Body of pancreas (tissue), 4 donors: ENCODE measurements at regions not wholly inside any gene's neighbourhood (a gene's known extent, or its start where the extent isn't known, plus 50 kb on each side); places are given as distances from the start of the nearest gene placed in this dataset.

Experiments
- ATAC-seq: fragments of 150-250 bp; one replicate; pipeline ENCODE4 v1.9.1; 2016
- DNase-seq, 4 donors: peaks; one replicate each; pipeline ENCODE4 v3.0.0-alpha.2; 2019
- H3K27ac ChIP-seq, 4 donors: fragments of 200-600 bp; sonication (generic); 1 replicate in 3 of 4; 2 replicates in 1 of 4; pipeline versions ENCODE4 v1.5.1 to v1.6.1; 2016 to 2019; ENCODE audit warnings: mild to moderate bottlenecking in 1 of 4, mixed read lengths in 1 of 4, moderate library complexity in 1 of 4
- H3K27me3 ChIP-seq, 2 donors: fragments of 200-600 bp; sonication (generic); one replicate each; pipeline ENCODE4 v1.6.0; 2016; ENCODE audit warnings: mild to moderate bottlenecking in 1 of 2
- H3K36me3 ChIP-seq, 2 donors: fragments of 200-600 bp; sonication (generic); replicated peaks in 1 of 2; 2 replicates each; pipeline ENCODE4 v1.5.1; 2016; ENCODE audit warnings: low read depth in 2 of 2; ENCODE audit not compliant: insufficient read depth in 1 of 2
- H3K4me1 ChIP-seq: fragments of 200-600 bp; sonication (generic); one replicate; pipeline ENCODE4 v1.6.0; 2016
- H3K4me3 ChIP-seq, 2 donors: fragments of 200-600 bp; sonication (generic); 1 replicate in 1 of 2; 2 replicates in 1 of 2; pipeline ENCODE4 v1.5.1; 2016 to 2019
- H3K9me3 ChIP-seq, 3 donors: fragments of 200-600 bp; sonication (generic); 1 replicate in 2 of 3; 2 replicates in 1 of 3; pipeline ENCODE4 v1.5.1; 2016
- POLR2A ChIP-seq, 3 donors: fragments of 450-650 bp; IDR thresholded peaks; one replicate each; pipeline ENCODE4 v1.6.1; 2016; ENCODE audit warnings: antibody characterized with exemption in 3 of 3, mild to moderate bottlenecking in 2 of 3
- WGBS, 2 donors: methylation state at CpG; one replicate each; pipeline ENCODE4 v1.1.5; 2017; 5-methylcytosine and 5-hydroxymethylcytosine counted together
- intact Hi-C: fragments of 100-400 bp; cut with DNase I; formaldehyde crosslinking; loops from one replicate; pipeline ENCODE4 v1.15.1; 2023
- TF ChIP-seq, protein P1 (sequence below), 7 experiments: fragments of 450-650 bp in 4 of 7; fragments of 200-600 bp in 3 of 7; sonication (generic) in 3 of 7; IDR thresholded peaks; one replicate each; pipeline ENCODE4 v1.5.1; 2016 to 2019; ENCODE audit warnings: antibody characterized with exemption in 7 of 7

DNA sequence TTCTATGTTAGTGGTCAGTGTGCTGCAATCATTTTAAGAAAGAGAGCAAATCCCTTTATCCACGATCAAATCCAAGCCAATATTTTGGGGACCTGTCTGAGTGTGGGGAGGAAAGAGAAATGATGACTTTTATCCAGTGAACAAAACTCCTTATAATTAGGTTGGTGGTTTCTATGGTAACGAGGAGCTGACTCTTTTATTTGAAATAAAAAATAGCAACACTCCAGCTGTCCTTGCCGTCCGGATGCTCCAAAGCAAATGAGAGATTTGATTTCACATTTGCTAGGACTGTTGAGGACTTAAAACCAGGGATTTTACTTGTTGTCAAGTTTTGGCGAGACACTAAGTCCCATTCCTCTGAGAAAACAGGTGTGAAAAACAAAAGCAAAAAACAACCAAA is 154.0 kb upstream of the PRICKLE2 start:
- intact Hi-C loops, result no loop called here

DNA sequence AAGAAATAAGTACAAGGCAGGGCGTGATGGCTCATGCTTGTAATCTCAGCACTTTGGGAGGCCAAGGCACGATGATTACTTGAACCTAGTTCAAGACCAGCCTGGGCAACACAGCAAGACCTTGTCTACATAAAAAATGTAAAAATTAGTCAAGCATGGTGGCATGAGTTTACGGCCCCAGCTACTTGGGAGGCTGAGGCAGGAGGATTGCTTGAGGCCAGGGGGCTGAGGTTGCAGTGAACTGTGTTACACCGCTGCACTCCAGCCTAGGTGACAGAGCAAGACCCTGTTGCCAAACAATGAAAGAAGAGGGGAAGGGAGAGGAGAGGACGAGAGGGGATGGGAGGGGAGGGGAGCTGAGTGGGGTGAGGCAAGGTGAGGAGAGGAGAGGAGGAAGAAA is 152.7 kb upstream of the PRICKLE2 start:
- TF ChIP-seq, protein P1, sequence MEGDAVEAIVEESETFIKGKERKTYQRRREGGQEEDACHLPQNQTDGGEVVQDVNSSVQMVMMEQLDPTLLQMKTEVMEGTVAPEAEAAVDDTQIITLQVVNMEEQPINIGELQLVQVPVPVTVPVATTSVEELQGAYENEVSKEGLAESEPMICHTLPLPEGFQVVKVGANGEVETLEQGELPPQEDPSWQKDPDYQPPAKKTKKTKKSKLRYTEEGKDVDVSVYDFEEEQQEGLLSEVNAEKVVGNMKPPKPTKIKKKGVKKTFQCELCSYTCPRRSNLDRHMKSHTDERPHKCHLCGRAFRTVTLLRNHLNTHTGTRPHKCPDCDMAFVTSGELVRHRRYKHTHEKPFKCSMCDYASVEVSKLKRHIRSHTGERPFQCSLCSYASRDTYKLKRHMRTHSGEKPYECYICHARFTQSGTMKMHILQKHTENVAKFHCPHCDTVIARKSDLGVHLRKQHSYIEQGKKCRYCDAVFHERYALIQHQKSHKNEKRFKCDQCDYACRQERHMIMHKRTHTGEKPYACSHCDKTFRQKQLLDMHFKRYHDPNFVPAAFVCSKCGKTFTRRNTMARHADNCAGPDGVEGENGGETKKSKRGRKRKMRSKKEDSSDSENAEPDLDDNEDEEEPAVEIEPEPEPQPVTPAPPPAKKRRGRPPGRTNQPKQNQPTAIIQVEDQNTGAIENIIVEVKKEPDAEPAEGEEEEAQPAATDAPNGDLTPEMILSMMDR (IDR thresholded peaks at IDR 0.05), result no peak
- TF ChIP-seq POLR2A (IDR thresholded peaks at IDR 0.05), result no peak

More for the DNA sequence above, 154.0 kb upstream of the PRICKLE2 start:
- no peak overlapping the region for H3K4me3 ChIP-seq
- H3K36me3 ChIP-seq, result no peaks in the 10 kb centered on the region
- DNase-seq (no peak), ATAC-seq (no peak)
- 82 to 85% methylated on average over 5 of the region's 5 CpGs for WGBS, 2 donors
- H3K27me3 ChIP-seq, result no peaks in the 10 kb centered on the region
- no peaks in the 10 kb centered on the region for H3K4me1 ChIP-seq
- no peak overlapping the region for H3K27ac ChIP-seq
- TF ChIP-seq, protein P1 (IDR thresholded peaks at IDR 0.05), result no peak
- TF ChIP-seq POLR2A (IDR thresholded peaks at IDR 0.05), result no peak
- H3K9me3 ChIP-seq, result peaks cover 0 to 10% (median 0%) of the 10 kb centered on the region in 3 donors

DNA sequence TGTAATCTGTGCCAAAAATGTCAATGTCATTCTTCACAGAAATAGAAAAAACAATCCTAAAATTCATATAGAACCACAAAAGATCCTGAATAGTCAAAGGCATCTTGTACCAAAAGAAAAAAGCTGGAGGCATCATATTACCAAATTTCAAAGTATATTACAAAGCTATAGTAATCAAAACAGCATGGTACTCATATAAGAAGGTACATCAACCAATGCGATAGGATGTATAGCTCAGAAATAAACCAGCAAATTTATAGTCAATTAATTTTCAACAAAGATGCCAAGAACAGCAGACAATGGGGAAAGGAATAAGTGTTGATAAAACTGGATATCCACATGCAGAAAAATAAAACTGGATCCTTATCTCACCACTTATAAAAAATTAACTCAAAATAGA is 150.5 kb upstream of the PRICKLE2 start:
- H3K4me3 ChIP-seq, result no peak overlapping the region
- H3K27ac ChIP-seq, result no peak overlapping the region
- peaks cover 0 to 6% (median 0%) of the 10 kb centered on the region in 3 donors for H3K9me3 ChIP-seq
- no peaks in the 10 kb centered on the region for H3K36me3 ChIP-seq
- no peaks in the 10 kb centered on the region for H3K4me1 ChIP-seq
- no peak for DNase-seq
- 96% methylated on average over 1 of the region's 1 CpG for WGBS, 2 donors
- TF ChIP-seq POLR2A (IDR thresholded peaks at IDR 0.05), result no peak
- TF ChIP-seq, protein P1 (IDR thresholded peaks at IDR 0.05), result no peak
- intact Hi-C loops, result no loop called here
- H3K27me3 ChIP-seq, result no peaks in the 10 kb centered on the region
- no peak for ATAC-seq

More for the DNA sequence above, 152.7 kb upstream of the PRICKLE2 start:
- Histone ChIP-seq H3K4me1 (no peaks in the 10 kb centered on the region), H3K36me3 (no peaks in the 10 kb centered on the region), H3K27ac (no peak overlapping the region), H3K9me3 (peaks cover 0 to 6% (median 0%) of the 10 kb centered on the region in 3 donors), H3K4me3 (no peak overlapping the region), H3K27me3 (no peaks in the 10 kb centered on the region)
- 92 to 93% methylated on average over 5 of the region's 5 CpGs for WGBS, 2 donors
- no peak for ATAC-seq
- no peak for DNase-seq
- intact Hi-C loops, result no loop called here

DNA sequence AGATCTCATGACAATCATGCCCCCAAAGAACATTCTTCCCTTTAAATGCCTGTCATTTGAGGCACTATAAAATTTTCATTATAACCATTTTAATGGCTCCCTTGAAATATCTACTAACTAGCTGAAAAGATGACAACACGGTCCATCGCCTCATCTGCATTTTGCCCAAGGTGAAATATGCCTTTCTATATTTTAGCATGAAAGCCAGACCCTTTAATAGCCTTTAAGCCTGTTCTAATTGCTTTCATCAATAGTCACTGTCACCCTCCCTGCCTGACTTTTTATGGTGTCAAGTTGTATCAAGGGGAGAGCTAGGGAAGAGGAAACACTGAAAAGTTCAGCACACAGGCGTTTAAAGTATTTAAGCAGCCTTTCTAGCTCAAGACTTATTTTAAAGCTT is 144.1 kb upstream of the PRICKLE2 start:
- H3K27me3 ChIP-seq, result no peaks in the 10 kb centered on the region
- DNase-seq (no peak), ATAC-seq (no peak)
- 90 to 96% methylated on average over 3 of the region's 3 CpGs for WGBS, 2 donors
- intact Hi-C loops, result no loop called here
- no peak for TF ChIP-seq POLR2A (IDR thresholded peaks at IDR 0.05)
- TF ChIP-seq, protein P1 (IDR thresholded peaks at IDR 0.05), result no peak
- no peaks in the 10 kb centered on the region for H3K36me3 ChIP-seq
- H3K4me1 ChIP-seq, result peaks cover 15% of the 10 kb centered on the region
- no peak overlapping the region for H3K27ac ChIP-seq
- no peaks in the 10 kb centered on the region for H3K9me3 ChIP-seq
- no peak overlapping the region for H3K4me3 ChIP-seq

DNA sequence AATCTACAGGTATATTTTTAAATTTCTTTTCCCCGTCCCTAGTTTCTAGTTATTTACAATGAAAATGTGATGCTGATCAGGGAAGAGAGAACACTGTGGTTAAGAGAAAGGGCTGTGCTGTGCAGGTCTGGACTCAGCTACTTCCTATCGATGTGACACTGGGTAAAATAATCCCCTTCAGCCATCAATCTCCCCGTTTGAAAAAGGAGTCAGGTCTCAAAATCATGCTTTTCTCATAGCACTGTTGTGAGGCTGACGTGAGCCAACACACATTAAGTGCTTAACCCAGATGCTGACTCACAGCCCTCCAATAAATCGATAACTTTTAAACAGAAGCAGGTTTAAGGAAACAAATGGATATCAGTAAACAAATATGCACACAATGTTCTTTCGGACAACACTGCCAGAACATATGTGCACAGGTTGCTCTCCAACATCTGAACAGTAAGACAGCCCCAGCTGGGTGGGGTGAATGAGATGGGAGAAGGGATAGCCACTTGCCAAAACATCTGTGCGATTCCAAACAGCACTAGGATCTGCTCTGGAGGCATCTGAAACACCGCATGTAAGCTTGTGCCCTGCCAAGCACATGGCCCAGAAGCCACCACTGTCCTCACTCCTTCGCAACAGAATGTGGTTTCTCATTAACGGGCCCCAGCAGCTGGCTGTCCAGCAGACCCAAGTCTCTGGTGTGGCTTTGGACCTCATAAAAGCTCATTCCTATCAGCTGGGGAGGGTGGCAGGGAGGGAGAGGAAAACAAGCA is 143.2 kb upstream of the PRICKLE2 start:
- intact Hi-C loops, result no loop called here
- Histone ChIP-seq H3K27ac (peak overlapping the region in 2 of 4 donors; percentile 25 to 54), H3K9me3 (no peaks in the 10 kb centered on the region), H3K27me3 (no peaks in the 10 kb centered on the region), H3K36me3 (no peaks in the 10 kb centered on the region), H3K4me3 (no peak overlapping the region), H3K4me1 (peaks cover 15% of the 10 kb centered on the region)
- ATAC-seq (peak; percentile 83), DNase-seq (peak; percentile 27 to 50 (median 42))
- no peak for TF ChIP-seq POLR2A (IDR thresholded peaks at IDR 0.05)
- TF ChIP-seq, protein P1 (IDR thresholded peaks at IDR 0.05), result no peak
- WGBS, 2 donors, result 16 to 19% methylated on average over 10 of the region's 10 CpGs
